ENCODE measurements at regions not wholly inside any gene's neighbourhood (a gene's known extent, or its start where the extent isn't known, plus 50 kb on each side); places are given as distances from the start of the nearest gene placed in this dataset.

DNA sequence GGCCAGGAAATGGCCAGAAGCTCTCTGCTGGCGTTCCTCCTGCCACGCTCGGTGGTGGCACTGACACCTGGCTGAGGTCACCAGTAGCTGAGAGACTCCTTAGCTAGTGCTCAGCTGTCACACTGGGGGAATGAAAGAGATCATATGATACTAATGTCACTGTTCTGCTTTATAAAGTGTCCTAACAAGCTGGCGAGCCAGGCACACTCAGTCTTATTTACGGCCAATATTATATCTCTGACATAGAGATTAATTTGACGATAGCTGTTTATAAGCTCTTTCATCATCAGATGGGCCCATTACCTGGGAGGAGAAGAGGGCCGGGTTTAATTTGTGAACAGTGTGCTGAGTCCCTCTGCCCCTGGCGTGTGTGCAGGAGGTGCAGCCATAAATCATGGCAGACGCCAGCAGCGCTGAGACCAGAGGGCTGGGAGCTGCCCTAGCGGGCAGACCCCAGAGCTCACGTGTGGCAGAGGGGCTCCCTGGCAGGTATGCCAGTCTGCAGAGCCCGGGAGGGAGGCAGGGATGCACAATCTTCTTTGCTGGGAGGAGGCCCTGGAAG, 246.5 kb downstream of the HAUS1 start:
- H3K79me2 ChIP-seq (ENCODE audit: control insufficient read depth, low read length), result no peaks in the 10 kb centered on the region
- H3K4me1 ChIP-seq (ENCODE audit: control insufficient read depth, low read length), result peaks cover 8% of the 10 kb centered on the region; the same call in 1 of the 2 replicates
- TF ChIP-seq, protein P1, sequence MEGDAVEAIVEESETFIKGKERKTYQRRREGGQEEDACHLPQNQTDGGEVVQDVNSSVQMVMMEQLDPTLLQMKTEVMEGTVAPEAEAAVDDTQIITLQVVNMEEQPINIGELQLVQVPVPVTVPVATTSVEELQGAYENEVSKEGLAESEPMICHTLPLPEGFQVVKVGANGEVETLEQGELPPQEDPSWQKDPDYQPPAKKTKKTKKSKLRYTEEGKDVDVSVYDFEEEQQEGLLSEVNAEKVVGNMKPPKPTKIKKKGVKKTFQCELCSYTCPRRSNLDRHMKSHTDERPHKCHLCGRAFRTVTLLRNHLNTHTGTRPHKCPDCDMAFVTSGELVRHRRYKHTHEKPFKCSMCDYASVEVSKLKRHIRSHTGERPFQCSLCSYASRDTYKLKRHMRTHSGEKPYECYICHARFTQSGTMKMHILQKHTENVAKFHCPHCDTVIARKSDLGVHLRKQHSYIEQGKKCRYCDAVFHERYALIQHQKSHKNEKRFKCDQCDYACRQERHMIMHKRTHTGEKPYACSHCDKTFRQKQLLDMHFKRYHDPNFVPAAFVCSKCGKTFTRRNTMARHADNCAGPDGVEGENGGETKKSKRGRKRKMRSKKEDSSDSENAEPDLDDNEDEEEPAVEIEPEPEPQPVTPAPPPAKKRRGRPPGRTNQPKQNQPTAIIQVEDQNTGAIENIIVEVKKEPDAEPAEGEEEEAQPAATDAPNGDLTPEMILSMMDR (IDR thresholded peaks at IDR 0.05; ENCODE audit: low read depth, low read length, poor library complexity, severe bottlenecking), result no peak
- TF ChIP-seq EZH2phosphoT487 (IDR thresholded peaks at IDR 0.05; ENCODE audit: borderline replicate concordance, low read length), result no peak
- no peaks in the 10 kb centered on the region for H4K20me1 ChIP-seq (ENCODE audit: control insufficient read depth, insufficient read depth, low read depth, low read length)
- H3K9me2 ChIP-seq (replicated peaks; ENCODE audit: control insufficient read depth, low read length), result no peaks in the 10 kb centered on the region
- no peaks in the 10 kb centered on the region for H3K36me3 ChIP-seq (ENCODE audit: control insufficient read depth, low read length)
- H3K4me2 ChIP-seq (ENCODE audit: low read length), result no peak overlapping the region
- H3F3A ChIP-seq (ENCODE audit: control insufficient read depth, insufficient read depth), result no peaks in the 10 kb centered on the region
- no peaks in the 10 kb centered on the region for H3K9me3 ChIP-seq (ENCODE audit: control insufficient read depth, insufficient read depth, low read length)
- no peaks in the 10 kb centered on the region for H3K27me3 ChIP-seq (ENCODE audit: control insufficient read depth, low read length)
- no peak overlapping the region for H3K4me3 ChIP-seq (ENCODE audit: low read length)
- no peak overlapping the region for H3K27ac ChIP-seq (ENCODE audit: low read depth, low read length)

DNA sequence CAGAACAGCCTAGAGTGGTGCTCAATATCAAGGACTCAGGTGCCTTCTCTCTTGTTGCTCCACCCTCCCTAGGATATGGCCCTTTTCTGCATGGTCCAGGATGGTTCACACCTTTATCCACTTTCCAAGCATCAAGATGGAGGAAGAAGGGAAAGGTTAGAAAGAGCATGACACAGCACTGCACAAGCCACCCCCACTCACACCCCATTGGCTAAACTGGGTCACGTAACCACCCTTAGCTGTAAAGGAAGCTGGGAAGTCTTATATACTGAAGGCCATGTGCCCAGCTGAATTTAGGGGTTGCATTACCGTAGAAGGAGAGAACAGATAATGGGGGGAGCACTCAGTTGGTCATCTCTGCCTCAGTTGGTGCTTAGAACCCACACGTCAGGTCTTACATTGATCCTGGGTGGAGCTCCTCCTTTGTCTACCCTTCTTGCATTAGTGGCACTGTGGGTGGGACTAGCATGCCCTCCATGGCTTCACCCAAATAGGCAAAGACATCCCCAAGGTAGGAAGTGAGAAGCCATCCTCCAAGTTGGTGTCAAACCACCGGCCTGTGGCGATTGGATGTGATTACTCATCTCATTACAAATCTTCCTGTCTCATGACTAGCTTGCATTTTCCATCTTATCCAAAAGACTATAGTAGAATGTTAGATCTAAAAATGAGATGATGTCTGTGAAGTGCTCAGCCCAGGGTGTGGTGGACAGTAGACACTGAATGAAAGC, 248.5 kb downstream of the HAUS1 start:
- H3K27me3 ChIP-seq (ENCODE audit: control insufficient read depth, low read length), result no peaks in the 10 kb centered on the region
- no peak for TF ChIP-seq EZH2phosphoT487 (IDR thresholded peaks at IDR 0.05; ENCODE audit: borderline replicate concordance, low read length)
- TF ChIP-seq, protein P1 (IDR thresholded peaks at IDR 0.05; ENCODE audit: low read depth, low read length, poor library complexity, severe bottlenecking), result no peak
- H3K4me1 ChIP-seq (ENCODE audit: control insufficient read depth, low read length), result 0 out of 2 replicates have a peak, but pooled peaks cover 4% of the 10 kb centered on the region
- H3K27ac ChIP-seq (ENCODE audit: low read depth, low read length), result no peak overlapping the region
- H3K4me2 ChIP-seq (ENCODE audit: low read length), result no peak overlapping the region
- no peaks in the 10 kb centered on the region for H4K20me1 ChIP-seq (ENCODE audit: control insufficient read depth, insufficient read depth, low read depth, low read length)
- no peaks in the 10 kb centered on the region for H3K36me3 ChIP-seq (ENCODE audit: control insufficient read depth, low read length)
- no peaks in the 10 kb centered on the region for H3K9me2 ChIP-seq (replicated peaks; ENCODE audit: control insufficient read depth, low read length)
- H3K9me3 ChIP-seq (ENCODE audit: control insufficient read depth, insufficient read depth, low read length), result no peaks in the 10 kb centered on the region
- H3K4me3 ChIP-seq (ENCODE audit: low read length), result no peak overlapping the region
- no peaks in the 10 kb centered on the region for H3F3A ChIP-seq (ENCODE audit: control insufficient read depth, insufficient read depth)
- no peaks in the 10 kb centered on the region for H3K79me2 ChIP-seq (ENCODE audit: control insufficient read depth, low read length)

DNA sequence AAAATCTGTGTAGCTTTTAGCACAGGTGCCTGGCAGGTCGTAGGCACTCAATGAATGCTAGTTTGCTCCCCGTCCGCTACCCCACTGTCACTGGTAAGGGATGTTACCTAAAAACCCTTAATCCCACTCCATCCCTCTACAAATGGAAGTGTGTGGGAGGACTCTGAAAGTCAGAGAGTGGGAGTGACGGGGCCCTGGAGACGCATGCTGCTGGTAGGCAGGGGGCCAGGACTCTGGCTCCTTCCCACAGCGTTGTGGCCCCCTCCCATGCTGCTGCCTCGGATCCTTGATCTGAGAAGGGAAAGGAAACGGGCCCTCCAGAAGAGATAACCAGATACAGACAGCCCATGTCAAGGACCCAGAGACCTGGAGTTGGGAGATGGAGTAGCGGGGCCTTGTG, 249.3 kb downstream of the HAUS1 start:
- Histone ChIP-seq H3K4me2 (ENCODE audit: low read length) (no peak overlapping the region), H3K9me2 (replicated peaks; ENCODE audit: control insufficient read depth, low read length) (no peaks in the 10 kb centered on the region), H3K27me3 (ENCODE audit: control insufficient read depth, low read length) (no peaks in the 10 kb centered on the region), H4K20me1 (ENCODE audit: control insufficient read depth, insufficient read depth, low read depth, low read length) (no peaks in the 10 kb centered on the region), H3K36me3 (ENCODE audit: control insufficient read depth, low read length) (no peaks in the 10 kb centered on the region), H3K9me3 (ENCODE audit: control insufficient read depth, insufficient read depth, low read length) (no peaks in the 10 kb centered on the region), H3F3A (ENCODE audit: control insufficient read depth, insufficient read depth) (no peaks in the 10 kb centered on the region), H3K4me1 (ENCODE audit: control insufficient read depth, low read length) (0 out of 2 replicates have a peak, but pooled peaks cover 4% of the 10 kb centered on the region), H3K4me3 (ENCODE audit: low read length) (no peak overlapping the region), H3K27ac (ENCODE audit: low read depth, low read length) (no peak overlapping the region), H3K79me2 (ENCODE audit: control insufficient read depth, low read length) (no peaks in the 10 kb centered on the region)
- TF ChIP-seq, protein P1 (IDR thresholded peaks at IDR 0.05; ENCODE audit: low read depth, low read length, poor library complexity, severe bottlenecking), result no peak
- no peak for TF ChIP-seq EZH2phosphoT487 (IDR thresholded peaks at IDR 0.05; ENCODE audit: borderline replicate concordance, low read length)

Measured in DOHH2 (cell line).